Thyroid gland (tissue), 4 donors: ENCODE measurements at regions not wholly inside any gene's neighbourhood (a gene's known extent, or its start where the extent isn't known, plus 50 kb on each side); places are given as distances from the start of the nearest gene placed in this dataset.

Experiments used
- DNase-seq, 2 donors: peaks; one replicate each; pipeline ENCODE4 v3.0.0-alpha.2; 2019
- H3K27ac ChIP-seq, 3 donors: fragments of 200-600 bp; sonication (generic); 1 replicate in 2 of 3; 2 replicates in 1 of 3; pipeline ENCODE4 v1.5.1; 2016 to 2019; ENCODE audit warnings: mild to moderate bottlenecking in 1 of 3, moderate library complexity in 1 of 3
- H3K27me3 ChIP-seq: fragments of 200-600 bp; sonication (generic); one replicate; pipeline ENCODE4 v1.5.1; 2019
- H3K36me3 ChIP-seq, 2 donors: fragments of 200-600 bp; sonication (generic); one replicate each; pipeline ENCODE4 v1.5.1; 2016 to 2019
- H3K4me1 ChIP-seq, 2 donors: fragments of 200-600 bp; sonication (generic); one replicate each; pipeline ENCODE4 v1.5.1; 2017 to 2019
- H3K4me3 ChIP-seq, 3 donors: fragments of 200-600 bp; sonication (generic); replicated peaks in 1 of 3; 1 replicate in 2 of 3; 2 replicates in 1 of 3; pipeline ENCODE4 v1.5.1; 2016; ENCODE audit warnings: mild to moderate bottlenecking in 1 of 3
- H3K9me3 ChIP-seq: fragments of 200-600 bp; sonication (generic); one replicate; pipeline ENCODE4 v1.5.1; 2017
- POLR2A ChIP-seq, 2 donors: fragments of 450-650 bp; IDR thresholded peaks; one replicate each; pipeline ENCODE4 v1.6.1; 2017; ENCODE audit warnings: antibody characterized with exemption in 2 of 2, mild to moderate bottlenecking in 2 of 2, moderate library complexity in 1 of 2
- WGBS, 2 donors: methylation state at CpG; one replicate each; pipeline ENCODE4 v1.1.5; 2017; 5-methylcytosine and 5-hydroxymethylcytosine counted together
- intact Hi-C: fragments of 100-400 bp; cut with DNase I; formaldehyde crosslinking; loops from one replicate; pipeline ENCODE4 v1.15.1; 2023
- TF ChIP-seq, protein P1 (sequence below), 6 experiments: fragments of 200-600 bp in 3 of 6; fragments of 450-650 bp in 3 of 6; sonication (generic) in 3 of 6; IDR thresholded peaks; one replicate each; pipeline ENCODE4 v1.5.1; 2016 to 2019; ENCODE audit warnings: antibody characterized with exemption in 6 of 6, mild to moderate bottlenecking in 2 of 6, inconsistent platforms in 1 of 6, moderate library complexity in 1 of 6

DNA sequence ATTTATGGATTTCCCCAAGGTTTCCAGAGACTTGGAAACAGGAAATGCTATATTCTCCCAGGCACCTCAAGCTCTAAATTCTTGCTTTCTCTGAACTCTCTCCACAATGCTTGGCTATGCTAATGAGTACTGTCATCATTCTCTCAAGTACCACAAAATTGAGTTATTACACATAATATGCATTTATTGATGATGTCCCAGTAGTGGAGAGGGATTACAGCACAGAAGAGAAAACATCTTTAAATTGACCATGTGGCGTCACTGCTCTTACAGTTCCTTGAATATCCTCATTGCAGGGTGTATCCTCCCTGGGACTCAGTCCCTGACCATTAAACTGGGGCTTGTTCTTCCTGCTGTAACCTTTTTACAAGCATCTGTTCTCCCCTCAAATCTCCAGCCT is 681.1 kb upstream of the FANCL start:
- H3K4me1 ChIP-seq = no peaks in the 10 kb centered on the region
- H3K27ac ChIP-seq = no peak overlapping the region
- 96% methylated on average over 1 of the region's 1 CpG for whole genome bisulfite sequencing, 2 donors
- TF ChIP-seq POLR2A (IDR thresholded peaks at IDR 0.05) = no peak
- TF ChIP-seq, protein P1, sequence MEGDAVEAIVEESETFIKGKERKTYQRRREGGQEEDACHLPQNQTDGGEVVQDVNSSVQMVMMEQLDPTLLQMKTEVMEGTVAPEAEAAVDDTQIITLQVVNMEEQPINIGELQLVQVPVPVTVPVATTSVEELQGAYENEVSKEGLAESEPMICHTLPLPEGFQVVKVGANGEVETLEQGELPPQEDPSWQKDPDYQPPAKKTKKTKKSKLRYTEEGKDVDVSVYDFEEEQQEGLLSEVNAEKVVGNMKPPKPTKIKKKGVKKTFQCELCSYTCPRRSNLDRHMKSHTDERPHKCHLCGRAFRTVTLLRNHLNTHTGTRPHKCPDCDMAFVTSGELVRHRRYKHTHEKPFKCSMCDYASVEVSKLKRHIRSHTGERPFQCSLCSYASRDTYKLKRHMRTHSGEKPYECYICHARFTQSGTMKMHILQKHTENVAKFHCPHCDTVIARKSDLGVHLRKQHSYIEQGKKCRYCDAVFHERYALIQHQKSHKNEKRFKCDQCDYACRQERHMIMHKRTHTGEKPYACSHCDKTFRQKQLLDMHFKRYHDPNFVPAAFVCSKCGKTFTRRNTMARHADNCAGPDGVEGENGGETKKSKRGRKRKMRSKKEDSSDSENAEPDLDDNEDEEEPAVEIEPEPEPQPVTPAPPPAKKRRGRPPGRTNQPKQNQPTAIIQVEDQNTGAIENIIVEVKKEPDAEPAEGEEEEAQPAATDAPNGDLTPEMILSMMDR (IDR thresholded peaks at IDR 0.05) = no peak
- H3K36me3 ChIP-seq = no peaks in the 10 kb centered on the region
- no peak overlapping the region for H3K4me3 ChIP-seq
- no peaks in the 10 kb centered on the region for H3K9me3 ChIP-seq
- H3K27me3 ChIP-seq = no peaks in the 10 kb centered on the region
- intact Hi-C loops = no loop called here
- DNase-seq = no peak

DNA sequence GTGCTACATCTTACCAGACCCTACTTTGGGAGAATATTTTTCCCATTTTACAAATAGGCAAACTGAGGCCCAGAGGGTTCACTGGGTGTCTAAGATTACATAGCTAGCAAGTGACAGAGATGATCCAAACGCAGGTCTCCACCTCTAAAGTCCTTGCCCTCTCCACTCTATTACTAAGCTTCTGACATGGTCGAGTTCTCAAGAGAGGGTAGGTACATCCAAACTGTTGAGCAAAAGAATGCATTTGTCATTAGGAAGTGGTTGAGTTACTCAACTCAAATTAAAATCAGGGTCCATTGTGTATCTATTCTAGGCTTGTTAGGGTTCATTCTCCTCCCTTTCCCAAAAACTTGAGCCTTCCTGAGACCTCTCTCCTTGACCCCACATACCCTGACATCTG is 680.6 kb upstream of the FANCL start:
- Histone ChIP-seq H3K36me3 (no peaks in the 10 kb centered on the region), H3K27ac (no peak overlapping the region), H3K9me3 (no peaks in the 10 kb centered on the region), H3K4me3 (no peak overlapping the region), H3K27me3 (no peaks in the 10 kb centered on the region), H3K4me1 (no peaks in the 10 kb centered on the region)
- WGBS, 2 donors = 61 to 71% methylated on average over 2 of the region's 2 CpGs
- intact Hi-C loops = no loop called here
- no peak for DNase-seq
- TF ChIP-seq, protein P1 (IDR thresholded peaks at IDR 0.05) = no peak
- no peak for TF ChIP-seq POLR2A (IDR thresholded peaks at IDR 0.05)

DNA sequence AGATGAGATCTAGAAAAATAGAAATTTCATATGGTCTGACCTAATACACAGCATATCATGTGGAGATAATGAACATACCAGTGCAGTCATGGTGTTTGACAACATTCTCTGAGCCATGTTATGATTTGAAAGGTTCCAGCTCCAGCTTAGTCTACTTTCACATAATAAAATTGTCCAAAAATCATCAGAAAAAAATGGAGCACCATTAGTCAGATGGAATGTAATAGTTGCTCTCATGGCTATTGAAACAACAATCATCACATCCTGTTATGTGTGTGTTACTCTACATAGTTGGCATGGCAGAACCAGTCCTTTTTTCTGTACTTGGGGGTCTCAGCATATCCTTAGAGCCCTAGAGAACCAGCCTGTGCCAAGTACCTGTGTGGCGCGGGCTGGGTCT is 678.9 kb upstream of the FANCL start:
- Histone ChIP-seq H3K27ac (no peak overlapping the region), H3K4me1 (no peaks in the 10 kb centered on the region), H3K9me3 (no peaks in the 10 kb centered on the region), H3K27me3 (no peaks in the 10 kb centered on the region), H3K36me3 (no peaks in the 10 kb centered on the region), H3K4me3 (no peak overlapping the region)
- no peak for TF ChIP-seq POLR2A (IDR thresholded peaks at IDR 0.05)
- TF ChIP-seq, protein P1 (IDR thresholded peaks at IDR 0.05) = no peak
- 92 to 100% methylated on average over 2 of the region's 2 CpGs for WGBS, 2 donors
- intact Hi-C loops = no loop called here
- no peak for DNase-seq

DNA sequence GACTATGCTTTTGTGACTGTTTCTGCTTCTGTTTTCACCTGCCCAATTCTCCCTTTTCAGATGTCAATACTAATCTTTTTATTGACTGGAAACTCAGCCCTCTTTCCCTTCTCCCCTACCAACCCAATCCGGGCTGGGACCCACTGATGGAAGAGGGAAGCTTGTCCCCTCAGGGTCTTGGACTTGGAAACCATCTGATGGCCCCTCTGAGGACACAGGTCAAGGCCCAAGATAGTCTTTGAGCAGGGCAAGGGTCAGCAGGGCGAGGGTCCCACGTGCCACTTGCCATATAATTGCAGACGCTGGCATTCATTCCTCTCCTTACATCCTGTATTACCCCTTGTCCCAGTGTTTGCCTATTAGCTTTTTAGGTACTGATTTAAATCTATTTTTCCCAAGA is 678.2 kb upstream of the FANCL start:
- TF ChIP-seq POLR2A (IDR thresholded peaks at IDR 0.05) = no peak
- TF ChIP-seq, protein P1 (IDR thresholded peaks at IDR 0.05) = no peak
- no peak for DNase-seq
- intact Hi-C loops = no loop called here
- no peak overlapping the region for H3K27ac ChIP-seq
- no peaks in the 10 kb centered on the region for H3K27me3 ChIP-seq
- no peaks in the 10 kb centered on the region for H3K9me3 ChIP-seq
- H3K36me3 ChIP-seq = no peaks in the 10 kb centered on the region
- 72 to 84% methylated on average over 4 of the region's 4 CpGs for WGBS, 2 donors
- no peaks in the 10 kb centered on the region for H3K4me1 ChIP-seq
- no peak overlapping the region for H3K4me3 ChIP-seq

DNA sequence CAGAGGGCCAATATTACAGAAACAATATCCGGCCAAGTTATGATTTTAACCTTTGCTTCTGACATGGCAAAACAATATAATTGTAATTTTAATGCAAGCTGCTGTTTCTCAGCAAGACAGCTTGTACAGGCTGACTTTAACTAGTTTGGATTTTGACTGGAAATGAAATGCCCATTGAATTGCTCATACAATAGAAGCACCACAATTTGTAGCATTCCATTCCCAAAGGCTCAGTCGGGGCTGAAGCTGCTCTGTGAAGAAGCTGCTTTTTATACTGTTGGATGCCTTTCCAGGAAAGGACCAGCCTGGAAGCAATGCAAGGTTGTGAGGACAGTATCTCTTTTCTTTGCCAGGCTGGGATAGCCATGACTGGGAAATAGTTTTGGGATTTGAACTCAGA is 677.0 kb upstream of the FANCL start:
- intact Hi-C loops = no loop called here
- no peak overlapping the region for H3K4me3 ChIP-seq
- H3K36me3 ChIP-seq = no peaks in the 10 kb centered on the region
- no peaks in the 10 kb centered on the region for H3K27me3 ChIP-seq
- WGBS, 2 donors = 55 to 60% methylated on average over 2 of the region's 2 CpGs
- TF ChIP-seq, protein P1 (IDR thresholded peaks at IDR 0.05) = no peak
- TF ChIP-seq POLR2A (IDR thresholded peaks at IDR 0.05) = no peak
- no peak overlapping the region for H3K27ac ChIP-seq
- H3K9me3 ChIP-seq = no peaks in the 10 kb centered on the region
- DNase-seq = no peak
- H3K4me1 ChIP-seq = no peaks in the 10 kb centered on the region
